HG03571 (cell line): ENCODE measurements at regions not wholly inside any gene's neighbourhood (a gene's known extent, or its start where the extent isn't known, plus 50 kb on each side); places are given as distances from the start of the nearest gene placed in this dataset.

Experiments
- ATAC-seq: cut with Tn5 transposase; IDR thresholded peaks from one replicate; pipeline ENCODE4 v1.9.1; 2021; ENCODE audit not compliant: unreplicated experiment

DNA sequence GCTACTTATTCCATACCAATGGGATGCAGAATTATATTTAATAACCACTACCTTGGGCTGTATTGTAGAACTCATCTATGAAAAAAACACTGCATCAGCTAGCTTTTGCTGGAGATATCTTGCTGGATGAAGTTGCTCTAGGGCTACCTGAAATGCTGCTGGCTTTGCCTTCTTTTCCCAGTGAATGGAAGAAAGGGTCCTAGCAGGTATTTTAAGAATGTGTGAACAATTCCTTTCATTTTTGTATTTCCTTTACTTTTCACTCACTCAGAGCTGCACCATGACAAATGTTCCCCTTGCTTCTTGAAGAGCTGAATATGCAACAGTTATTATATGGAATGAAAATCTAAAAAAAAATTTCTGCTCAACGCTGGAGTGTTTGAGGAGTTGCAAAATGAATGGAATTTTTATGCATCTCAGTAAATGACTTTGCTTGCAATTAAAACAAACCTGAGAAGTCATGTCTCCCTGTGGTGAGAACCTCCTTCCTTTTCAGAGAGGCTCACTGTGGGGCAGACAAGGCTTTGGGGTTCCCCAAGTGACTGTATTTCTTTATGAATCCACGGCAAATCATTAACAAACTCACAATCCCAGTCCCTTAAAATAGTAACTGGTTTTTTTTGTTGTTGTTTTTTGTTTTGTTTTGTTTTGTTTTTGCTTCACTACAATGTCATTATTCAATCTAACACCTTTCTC is 566.8 kb upstream of the KIRREL3 start:
- no peak for ATAC-seq

DNA sequence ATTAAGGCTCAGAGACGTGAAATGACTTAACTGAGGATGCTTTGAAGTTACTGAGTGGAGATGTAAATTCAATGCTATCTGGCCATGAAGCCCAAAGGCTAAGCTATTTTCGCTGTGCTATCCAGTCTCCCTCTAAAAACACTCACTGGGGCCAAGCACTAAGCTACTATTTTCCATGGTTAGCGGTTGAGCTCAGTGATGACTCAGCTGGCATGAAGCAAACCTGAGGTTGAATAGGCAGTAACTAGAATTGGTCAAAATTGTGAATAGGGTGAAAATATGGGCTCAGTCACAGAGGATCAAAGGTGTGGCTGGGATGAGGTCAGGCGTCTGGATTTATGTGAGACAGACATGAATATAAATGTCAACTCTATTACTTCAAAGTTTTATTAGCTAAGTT is 564.2 kb upstream of the KIRREL3 start:
- ATAC-seq, result no peak

DNA sequence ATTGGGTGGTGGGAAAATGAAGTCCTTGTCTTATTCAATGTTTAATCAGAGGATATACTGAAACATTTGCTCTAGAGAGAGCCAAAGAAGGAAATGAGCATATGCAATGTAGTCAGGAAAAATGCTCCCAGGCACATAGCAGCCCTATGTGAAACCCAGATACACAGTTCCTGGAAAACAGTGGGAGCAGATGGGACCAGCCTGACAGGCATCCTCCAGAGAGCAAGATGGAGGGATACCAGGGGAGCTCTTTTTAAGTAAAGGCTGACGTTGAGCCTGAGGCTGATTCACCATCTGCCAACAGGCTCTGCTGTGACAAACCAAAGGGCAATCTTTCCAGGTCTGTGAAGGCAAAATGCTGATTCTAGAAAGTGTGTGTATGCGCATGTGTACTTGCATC is 559.4 kb upstream of the KIRREL3 start:
- ATAC-seq, result no peak

DNA sequence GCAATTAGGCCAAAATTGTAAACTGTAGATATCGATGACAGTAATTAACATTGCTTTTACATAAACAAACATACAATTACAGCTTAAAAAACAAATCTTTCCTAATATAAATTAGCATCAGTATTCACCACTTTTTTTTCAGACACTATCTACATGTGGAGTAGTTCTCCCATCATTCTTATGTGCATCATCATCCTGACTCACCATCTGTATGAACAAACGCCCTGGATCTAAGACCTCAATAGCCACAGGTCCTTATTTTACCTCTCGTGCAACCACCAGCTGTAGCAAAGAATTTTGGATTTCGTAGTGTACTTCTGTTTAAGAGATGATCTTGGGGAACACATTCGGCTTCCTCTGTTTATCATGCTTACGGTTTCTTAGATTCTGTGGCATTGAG is 551.9 kb upstream of the KIRREL3 start:
- no peak for ATAC-seq

DNA sequence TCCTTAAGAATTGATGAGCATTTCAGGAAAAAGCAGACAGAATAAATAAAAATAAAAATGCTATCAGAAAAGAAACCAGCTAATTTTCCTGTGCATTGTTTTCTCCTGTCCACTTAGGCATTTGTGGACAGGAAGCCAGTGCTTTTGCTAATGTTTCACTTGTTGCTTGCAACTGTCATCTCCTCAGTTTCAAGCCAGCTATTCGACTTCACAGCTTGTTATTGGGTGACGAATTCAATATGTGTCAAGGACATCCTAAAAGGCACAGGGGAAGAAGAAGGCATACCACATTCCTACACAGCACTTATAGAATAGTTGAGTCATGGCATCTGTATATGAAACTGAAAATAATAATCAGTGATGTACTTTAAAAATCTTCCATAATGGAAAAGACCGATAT is 530.6 kb upstream of the KIRREL3 start:
- ATAC-seq, result no peak

DNA sequence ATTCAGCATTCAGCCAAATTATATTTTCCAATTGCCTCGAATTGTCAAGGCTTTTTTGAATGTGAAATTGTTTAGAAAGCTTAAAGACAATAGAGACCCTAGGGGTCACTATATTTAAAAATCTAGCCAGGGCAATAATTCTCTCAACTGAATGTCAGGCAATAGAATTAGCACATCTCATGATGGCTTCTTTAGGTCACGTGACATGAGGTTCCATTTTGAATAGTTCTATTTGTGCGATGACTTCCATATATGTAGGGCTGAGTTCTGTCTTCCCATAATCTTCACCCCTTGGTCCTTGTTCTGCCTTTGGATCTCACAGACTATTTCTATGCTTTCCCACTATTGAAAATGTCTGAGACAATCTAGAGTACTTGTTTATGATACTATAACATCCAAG is 527.7 kb upstream of the KIRREL3 start:
- no peak for ATAC-seq

DNA sequence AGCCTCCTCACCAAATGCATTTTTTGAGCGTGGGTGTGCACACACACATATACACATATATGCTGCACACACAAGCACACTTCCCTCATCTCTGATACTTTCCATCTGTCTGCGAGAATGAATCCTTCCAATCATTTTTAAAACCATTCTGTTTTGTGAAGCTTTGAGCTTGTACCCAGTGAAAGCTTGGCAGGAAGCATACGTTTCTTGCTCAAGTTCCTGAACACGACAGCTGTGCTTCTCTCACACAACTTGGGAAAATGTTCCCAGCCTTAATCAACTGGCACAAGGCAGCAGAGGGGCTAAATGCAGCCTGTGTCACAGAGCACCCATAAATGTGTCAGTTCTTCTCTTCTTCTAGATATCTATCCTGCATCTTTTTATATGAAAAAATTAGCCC is 524.0 kb upstream of the KIRREL3 start:
- ATAC-seq, result no peak

DNA sequence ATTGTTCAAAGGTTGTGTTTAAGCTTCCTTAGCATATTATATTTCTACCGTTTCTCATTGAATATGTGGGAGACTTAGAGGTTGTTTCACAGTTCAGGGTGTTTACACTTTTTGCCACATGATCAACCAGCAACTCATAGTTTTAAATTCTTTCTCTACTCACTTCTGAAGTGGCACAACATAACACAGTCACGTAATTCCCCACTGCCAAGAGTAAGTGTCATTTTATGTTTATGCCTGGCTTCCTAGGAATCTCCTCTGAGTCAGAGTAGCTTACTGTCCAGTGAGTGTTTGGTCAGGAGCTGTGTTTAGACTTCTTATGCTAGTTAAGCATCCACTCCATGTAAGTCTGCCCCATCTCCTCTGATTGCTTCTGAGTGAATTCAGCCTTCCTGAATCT is 520.8 kb upstream of the KIRREL3 start:
- no peak for ATAC-seq

DNA sequence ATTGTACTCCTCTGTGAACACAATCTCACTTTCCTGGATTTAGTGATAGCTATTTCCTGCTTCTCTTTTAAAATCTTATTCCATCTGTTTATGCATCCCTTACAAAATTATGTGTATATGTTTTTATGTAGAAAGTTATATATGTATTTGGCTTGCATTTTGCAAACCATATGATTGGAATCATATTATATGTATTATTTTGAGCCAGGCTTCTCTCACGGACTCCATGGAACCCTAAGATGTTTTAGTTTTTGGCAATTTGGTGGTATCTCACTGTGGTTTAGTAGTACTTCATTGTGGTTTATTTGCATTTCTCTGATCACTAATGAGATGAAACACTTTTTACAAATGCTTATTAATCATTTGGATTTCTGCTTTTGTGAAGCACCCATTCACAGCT is 507.3 kb upstream of the KIRREL3 start:
- ATAC-seq, result no peak

DNA sequence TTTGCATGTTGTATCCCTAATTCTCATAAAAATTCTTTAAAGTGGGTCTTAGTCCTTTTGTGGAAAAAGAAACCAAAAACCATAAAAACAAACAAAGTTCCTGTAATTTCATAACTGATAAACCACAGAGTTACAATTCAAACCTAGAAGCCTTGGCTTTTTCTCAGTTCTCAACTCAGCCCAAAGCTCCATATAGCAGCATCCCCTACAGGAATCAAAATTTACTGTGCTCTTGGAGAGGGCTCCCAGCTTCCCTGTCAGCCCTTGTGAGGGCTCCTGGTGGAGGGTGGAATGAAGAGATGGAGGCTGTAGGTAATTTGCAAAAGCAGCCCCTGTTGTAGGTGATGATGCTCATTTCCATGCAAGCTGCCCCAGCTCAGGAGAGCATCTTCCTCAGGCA is 506.1 kb upstream of the KIRREL3 start:
- no peak for ATAC-seq

DNA sequence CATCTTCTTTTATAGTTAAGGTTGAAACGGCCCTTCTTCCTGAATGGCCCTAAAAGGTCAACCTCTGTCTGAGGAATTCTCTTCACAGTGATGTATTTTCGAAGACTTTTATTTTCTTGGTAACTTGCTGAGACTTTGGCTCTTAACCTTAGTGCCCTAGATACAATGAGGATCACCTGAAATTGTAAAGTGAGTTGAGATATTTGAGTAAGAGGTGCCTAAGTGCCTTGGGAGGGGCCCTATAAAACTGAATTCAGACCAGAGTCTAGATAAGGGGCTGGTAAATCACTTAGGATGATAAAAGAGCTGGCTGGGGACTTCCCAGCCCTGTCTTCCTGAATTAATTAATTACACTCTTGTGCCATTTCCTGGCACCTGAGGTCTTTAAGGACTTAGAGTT is 505.6 kb upstream of the KIRREL3 start:
- no peak for ATAC-seq

DNA sequence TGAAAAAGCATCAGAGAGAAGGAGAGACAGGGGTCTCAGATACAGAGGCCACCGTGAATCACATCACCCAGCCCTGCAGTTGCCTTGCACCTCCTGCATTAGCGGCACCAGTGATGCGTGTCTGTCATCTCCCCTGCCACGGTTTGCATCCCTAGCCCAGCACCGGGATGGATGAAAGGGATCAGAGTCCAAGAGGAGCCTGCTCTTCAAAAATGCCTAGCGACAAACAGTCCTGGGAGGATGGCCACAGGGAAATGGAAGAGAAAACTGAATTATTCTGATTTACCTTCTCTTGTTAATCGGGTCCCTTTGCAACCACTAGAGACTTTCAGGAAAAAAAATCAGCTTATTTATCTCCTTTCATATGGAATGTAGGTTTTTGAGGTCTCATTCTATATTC is 495.6 kb upstream of the KIRREL3 start:
- ATAC-seq, result no peak

DNA sequence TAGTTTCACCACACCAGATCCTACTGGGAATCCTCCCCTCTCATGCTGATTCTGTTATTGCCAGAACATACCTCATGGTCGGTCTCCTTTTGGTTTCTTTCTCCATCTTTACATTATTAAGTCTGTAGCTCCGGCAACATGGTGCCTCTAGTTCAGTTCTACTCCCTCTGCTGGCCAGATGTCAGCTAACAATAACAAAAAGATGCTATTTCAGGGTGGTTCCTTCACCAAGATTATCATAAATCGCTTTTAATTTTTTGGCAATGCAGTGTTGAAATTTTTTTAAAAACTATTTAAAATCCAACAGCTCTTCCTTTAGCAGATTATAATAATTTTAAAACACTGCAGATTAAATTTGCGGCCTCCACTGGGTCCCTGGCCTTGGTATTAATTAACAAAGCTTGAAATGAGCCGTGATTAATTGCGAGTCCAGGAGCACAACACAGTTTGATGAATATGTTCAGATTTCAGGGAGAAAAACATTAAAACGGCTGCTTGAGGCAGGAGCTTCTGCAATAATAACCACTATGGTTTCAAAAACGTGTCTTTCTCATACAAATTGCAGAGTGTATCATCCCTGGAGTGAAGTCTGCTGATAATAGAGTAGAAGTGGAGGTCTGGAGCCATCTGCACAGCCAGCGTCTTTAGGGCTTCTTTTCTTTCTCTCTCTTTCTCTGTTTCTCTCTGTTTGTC is 492.9 kb upstream of the KIRREL3 start:
- no peak for ATAC-seq

DNA sequence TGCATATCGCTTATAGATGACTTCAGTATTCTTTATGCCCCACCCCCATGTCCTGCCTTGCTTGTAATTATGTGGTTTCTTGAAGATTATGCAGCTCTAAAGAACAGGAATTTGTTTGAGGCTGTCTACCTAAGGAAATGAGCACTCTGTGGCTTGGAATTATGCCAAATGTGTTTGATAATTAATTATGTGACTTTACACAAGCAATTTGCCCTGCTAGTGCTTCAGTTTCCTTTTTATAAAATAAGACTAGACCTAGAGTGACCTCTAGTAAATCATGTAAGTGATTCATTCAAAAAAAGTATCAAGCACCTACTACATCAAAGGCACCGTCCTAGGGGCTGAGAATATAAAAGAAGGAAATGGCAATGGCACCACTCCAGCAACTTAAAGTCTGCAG is 491.5 kb upstream of the KIRREL3 start:
- ATAC-seq, result no peak

DNA sequence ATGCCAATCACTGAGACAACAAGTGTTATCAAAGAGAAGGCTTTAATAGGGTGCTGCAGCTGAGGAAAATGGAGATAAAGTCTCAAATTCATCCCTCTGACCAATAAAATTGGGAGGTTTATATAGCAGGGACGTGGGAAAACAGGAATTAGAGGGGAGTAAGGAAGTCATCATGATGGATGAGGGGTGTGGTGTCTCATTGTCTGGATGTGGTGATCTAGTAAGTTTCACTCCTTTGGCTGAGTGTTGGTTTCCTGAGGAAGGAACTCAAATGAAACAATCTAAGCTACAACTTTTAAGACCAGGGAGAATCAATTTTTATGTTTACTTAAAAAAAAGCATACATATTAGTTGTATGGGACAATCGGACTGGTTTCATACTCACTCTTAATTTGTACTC is 491.0 kb upstream of the KIRREL3 start:
- ATAC-seq, result no peak

DNA sequence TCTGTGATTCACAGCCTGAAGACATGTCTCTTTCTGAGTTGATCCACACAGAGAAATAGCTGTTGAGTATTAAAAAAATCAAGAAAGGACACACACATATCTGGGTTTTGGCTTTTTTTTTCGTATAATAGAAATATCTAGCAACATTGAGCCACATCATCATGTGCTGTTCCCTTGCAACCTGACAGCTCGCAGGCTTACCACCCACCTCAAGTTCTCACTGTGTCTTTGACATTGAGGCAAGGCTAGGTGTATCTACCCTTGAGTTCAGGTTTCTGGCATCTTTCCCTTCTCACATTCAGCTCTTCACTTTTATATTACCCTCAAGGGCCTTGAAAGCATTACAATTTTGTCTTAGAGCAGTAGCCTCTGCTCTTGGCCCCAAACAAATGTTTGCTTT is 490.3 kb upstream of the KIRREL3 start:
- ATAC-seq, result no peak

DNA sequence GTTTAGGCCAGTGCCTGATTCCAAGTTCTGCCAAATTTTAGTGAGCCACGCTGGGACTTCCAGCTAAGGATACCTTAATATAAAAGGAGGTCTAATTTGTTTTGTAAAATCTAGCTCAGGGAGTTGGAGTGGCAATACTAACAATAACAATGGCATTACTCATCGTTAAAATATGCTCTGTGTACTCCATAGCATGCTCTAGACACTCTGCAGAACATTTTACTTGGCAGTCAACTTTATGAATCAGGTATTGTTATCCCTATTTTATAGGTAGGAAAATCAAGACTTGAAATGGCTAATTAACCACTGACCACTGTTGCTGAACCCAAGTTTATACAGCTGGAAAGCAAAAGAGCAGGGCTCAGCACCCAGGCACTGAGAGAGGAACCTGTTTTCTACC is 485.0 kb upstream of the KIRREL3 start:
- ATAC-seq, result no peak

DNA sequence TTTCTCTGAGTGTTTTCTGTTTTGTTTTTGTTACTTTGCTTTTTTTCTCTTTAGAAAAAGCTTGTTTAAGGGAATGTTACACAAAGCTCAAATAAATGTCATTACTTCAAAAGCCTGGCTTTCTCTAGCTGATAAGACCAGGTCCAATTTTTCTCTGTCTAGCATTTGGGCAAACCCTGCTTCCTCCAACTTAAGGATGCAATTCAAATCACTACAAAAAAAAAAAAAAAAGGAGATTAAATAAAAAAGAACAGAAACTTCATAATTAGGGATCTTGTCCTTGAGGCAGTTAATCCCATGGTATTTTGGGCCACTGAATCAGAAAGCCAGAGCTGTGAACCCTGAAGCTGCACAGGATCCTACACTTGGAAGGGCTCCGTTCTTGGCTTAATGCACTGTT is 480.8 kb upstream of the KIRREL3 start:
- no peak for ATAC-seq

DNA sequence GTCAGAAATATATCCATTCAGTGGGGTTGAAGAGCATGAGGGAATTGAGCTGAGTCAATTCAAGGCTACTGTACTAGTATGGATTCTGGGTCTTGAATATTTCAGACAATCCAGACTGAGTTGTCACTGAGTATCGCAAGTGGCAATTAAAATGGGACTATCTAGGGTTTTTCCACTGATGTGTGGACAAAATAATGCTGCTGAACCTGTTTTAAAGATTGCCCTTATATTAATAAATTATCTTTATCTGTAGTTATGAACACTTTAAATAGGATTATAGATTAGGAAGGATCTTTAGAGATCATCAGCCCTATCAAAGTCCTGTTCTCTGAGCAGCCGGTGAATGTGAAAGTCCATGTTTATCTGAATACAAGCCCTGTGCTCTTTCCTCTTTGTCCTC is 478.3 kb upstream of the KIRREL3 start:
- no peak for ATAC-seq

DNA sequence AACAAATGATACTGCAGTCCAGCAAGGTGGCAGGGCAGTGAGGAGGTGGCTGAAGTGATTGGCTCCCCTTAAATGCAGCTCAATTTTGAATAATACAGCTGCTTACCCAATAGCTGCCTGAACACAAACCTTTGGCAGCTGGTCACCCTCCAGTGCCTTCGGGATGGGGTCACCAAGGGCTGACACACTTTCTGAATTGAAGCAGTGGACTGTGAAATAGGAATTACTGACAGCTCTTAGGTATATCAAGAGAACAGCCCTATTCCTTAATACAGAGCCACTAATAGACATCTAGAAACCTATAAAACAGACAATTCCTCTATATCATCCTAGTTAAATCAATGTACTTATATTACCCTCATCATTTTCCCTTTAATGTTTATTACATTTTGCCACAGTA is 474.2 kb upstream of the KIRREL3 start:
- no peak for ATAC-seq

DNA sequence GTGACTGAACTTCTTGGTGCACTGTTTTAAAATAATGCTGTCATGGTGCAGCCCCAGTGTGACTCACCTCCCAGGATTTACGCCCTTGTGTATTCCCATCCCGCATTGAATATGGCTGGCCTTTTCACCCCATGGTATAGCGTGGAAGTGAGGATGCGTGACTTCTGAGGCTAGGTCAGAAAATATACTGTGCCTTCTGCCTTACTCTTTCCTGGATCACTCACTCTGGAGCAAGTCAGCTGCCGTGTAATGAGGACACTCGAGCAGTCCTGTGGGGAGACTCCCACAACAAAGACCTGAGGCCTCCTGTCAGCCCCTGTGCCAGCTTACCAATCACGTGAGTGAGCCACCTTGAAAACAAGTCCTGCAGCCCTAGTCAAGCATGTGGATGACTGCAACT is 471.9 kb upstream of the KIRREL3 start:
- ATAC-seq, result no peak

DNA sequence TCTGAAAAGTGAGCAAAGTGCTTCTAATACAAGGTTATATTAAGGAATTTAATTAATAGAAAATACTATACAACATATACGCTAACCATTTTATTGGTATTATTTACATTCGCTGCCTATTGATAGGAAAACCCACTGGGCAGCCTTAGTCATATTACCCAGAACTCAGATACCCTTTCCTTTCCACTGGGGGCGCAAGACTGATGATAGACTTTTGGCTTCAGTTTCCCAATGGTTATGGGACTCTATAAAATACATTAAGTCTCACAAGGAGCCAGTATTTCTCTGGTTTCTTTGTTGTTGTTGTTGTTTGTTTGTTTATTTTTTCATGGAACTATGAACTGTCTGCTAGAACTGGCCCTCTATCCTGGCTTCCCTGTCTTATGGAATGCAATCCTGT is 471.1 kb upstream of the KIRREL3 start:
- ATAC-seq, result no peak

DNA sequence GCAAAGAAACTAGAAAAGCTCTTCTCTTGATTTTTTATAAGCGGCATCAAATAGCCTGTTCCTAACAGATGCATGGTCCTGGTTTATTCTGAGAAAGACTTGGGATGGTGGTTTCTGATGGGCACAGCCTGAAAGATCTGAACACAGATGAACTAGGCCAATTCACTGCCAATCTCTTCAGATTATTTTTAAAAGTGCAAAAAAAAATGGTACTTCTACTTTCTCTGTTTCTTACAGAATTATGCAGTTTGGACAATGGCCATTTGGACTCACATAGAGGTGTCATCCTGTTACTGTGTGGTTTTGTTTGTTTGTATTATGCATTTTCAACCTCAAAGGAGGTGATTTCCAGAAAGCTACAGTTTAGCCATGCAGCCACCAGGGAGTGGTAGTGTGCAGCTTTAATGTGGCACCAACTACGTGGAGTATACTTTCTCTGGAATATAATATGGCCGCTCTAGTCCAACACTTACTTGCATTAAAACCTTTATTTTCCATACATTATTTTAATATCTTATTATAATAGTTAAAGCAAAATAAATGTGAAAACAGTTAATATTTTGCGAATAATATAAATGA is 469.8 kb upstream of the KIRREL3 start:
- ATAC-seq, result peak; percentile 80
